ENCODE measurements at regions not wholly inside any gene's neighbourhood (a gene's known extent, or its start where the extent isn't known, plus 50 kb on each side); places are given as distances from the start of the nearest gene placed in this dataset.
"Not testable (repeated sequence)": the region's sequence is repeated elsewhere in the genome, so short reads cannot be mapped to it uniquely, and the experiment has no call there.

GRCh38 chr16:26593700-26594099 lies 473.0 kb upstream of the C16orf82 start:
- H3K36me3 Mint-ChIP-seq (ENCODE audit: low read depth, unreplicated experiment), result no peaks in the 10 kb centered on the region
- H3K4me1 Mint-ChIP-seq (ENCODE audit: unreplicated experiment), result no peaks in the 10 kb centered on the region
- no peak for DNase-seq (ENCODE audit: low spot score)
- no peak overlapping the region for H3K4me3 Mint-ChIP-seq (ENCODE audit: unreplicated experiment)
- TF ChIP-seq CTCF (IDR thresholded peaks at IDR 0.05; ENCODE audit: unreplicated experiment), result no peak
- H3K27me3 Mint-ChIP-seq (ENCODE audit: unreplicated experiment), result peaks cover 2% of the 10 kb centered on the region
- no peak overlapping the region for H3K27ac Mint-ChIP-seq (ENCODE audit: unreplicated experiment)
- H3K9me3 Mint-ChIP-seq (ENCODE audit: unreplicated experiment), result peaks cover 4% of the 10 kb centered on the region

GRCh38 chr16:26594666-26595065 lies 472.1 kb upstream of the C16orf82 start:
- DNase-seq (ENCODE audit: low spot score), result no peak
- H3K4me3 Mint-ChIP-seq (ENCODE audit: unreplicated experiment), result no peak overlapping the region
- no peaks in the 10 kb centered on the region for H3K36me3 Mint-ChIP-seq (ENCODE audit: low read depth, unreplicated experiment)
- peaks cover 2% of the 10 kb centered on the region for H3K27me3 Mint-ChIP-seq (ENCODE audit: unreplicated experiment)
- no peak for TF ChIP-seq CTCF (IDR thresholded peaks at IDR 0.05; ENCODE audit: unreplicated experiment)
- H3K27ac Mint-ChIP-seq (ENCODE audit: unreplicated experiment), result no peak overlapping the region
- peaks cover 8% of the 10 kb centered on the region for H3K9me3 Mint-ChIP-seq (ENCODE audit: unreplicated experiment)
- H3K4me1 Mint-ChIP-seq (ENCODE audit: unreplicated experiment), result no peaks in the 10 kb centered on the region

GRCh38 chr16:26595199-26595598 lies 471.5 kb upstream of the C16orf82 start:
- H3K27me3 Mint-ChIP-seq (ENCODE audit: unreplicated experiment), result peaks cover 2% of the 10 kb centered on the region
- TF ChIP-seq CTCF (IDR thresholded peaks at IDR 0.05; ENCODE audit: unreplicated experiment), result no peak
- no peak overlapping the region for H3K27ac Mint-ChIP-seq (ENCODE audit: unreplicated experiment)
- no peaks in the 10 kb centered on the region for H3K4me1 Mint-ChIP-seq (ENCODE audit: unreplicated experiment)
- DNase-seq (ENCODE audit: low spot score), result no peak
- no peaks in the 10 kb centered on the region for H3K36me3 Mint-ChIP-seq (ENCODE audit: low read depth, unreplicated experiment)
- H3K4me3 Mint-ChIP-seq (ENCODE audit: unreplicated experiment), result no peak overlapping the region
- H3K9me3 Mint-ChIP-seq (ENCODE audit: unreplicated experiment), result peaks cover 8% of the 10 kb centered on the region

- H3K36me3 Mint-ChIP-seq (ENCODE audit: low read depth, unreplicated experiment); H3K4me1 Mint-ChIP-seq (ENCODE audit: unreplicated experiment); DNase-seq (ENCODE audit: low spot score); H3K27me3 Mint-ChIP-seq (ENCODE audit: unreplicated experiment); H3K27ac Mint-ChIP-seq (ENCODE audit: unreplicated experiment); H3K9me3 Mint-ChIP-seq (ENCODE audit: unreplicated experiment); H3K4me3 Mint-ChIP-seq (ENCODE audit: unreplicated experiment): not testable (repeated sequence)
These were observed 470.7 kb upstream of the C16orf82 start for GRCh38 chr16:26596033-26596432.

- H3K27me3 Mint-ChIP-seq (ENCODE audit: unreplicated experiment), result peaks cover 6% of the 10 kb centered on the region
- peaks cover 7% of the 10 kb centered on the region for H3K9me3 Mint-ChIP-seq (ENCODE audit: unreplicated experiment)
- no peak overlapping the region for H3K27ac Mint-ChIP-seq (ENCODE audit: unreplicated experiment)
- H3K36me3 Mint-ChIP-seq (ENCODE audit: low read depth, unreplicated experiment), result peaks cover 7% of the 10 kb centered on the region
- no peak for DNase-seq (ENCODE audit: low spot score)
- no peak for TF ChIP-seq CTCF (IDR thresholded peaks at IDR 0.05; ENCODE audit: unreplicated experiment)
- no peaks in the 10 kb centered on the region for H3K4me1 Mint-ChIP-seq (ENCODE audit: unreplicated experiment)
- H3K4me3 Mint-ChIP-seq (ENCODE audit: unreplicated experiment), result no peak overlapping the region
These were observed 468.7 kb upstream of the C16orf82 start for GRCh38 chr16:26598061-26598460.

Data from endothelial cell (in vitro differentiated cells).